ENCODE measurements at regions not wholly inside any gene's neighbourhood (a gene's known extent, or its start where the extent isn't known, plus 50 kb on each side); places are given as distances from the start of the nearest gene placed in this dataset.

GRCh38 chr2:177314722-177315264 is 50.3 kb upstream of the NFE2L2 start:
- no peak for DNase-seq

- no peak for DNase-seq
Measured at GRCh38 chr2:177315364-177315763, 50.8 kb upstream of the NFE2L2 start.

- DNase-seq = no peak
Measured at GRCh38 chr2:177316756-177317155, 52.2 kb upstream of the NFE2L2 start.

- DNase-seq = no peak
Measured at GRCh38 chr2:177317443-177317842, 52.9 kb upstream of the NFE2L2 start.

- no peak for DNase-seq
Measured at GRCh38 chr2:177317857-177318256, 53.3 kb upstream of the NFE2L2 start.

GRCh38 chr2:177318613-177319012 is 54.1 kb upstream of the NFE2L2 start:
- DNase-seq = no peak

- DNase-seq = no peak
Measured at GRCh38 chr2:177320596-177320995, 56.1 kb upstream of the NFE2L2 start.

- DNase-seq = no peak
Measured at GRCh38 chr2:177322801-177323261, 58.3 kb upstream of the NFE2L2 start.

- DNase-seq = no peak
Measured at GRCh38 chr2:177324797-177325196, 60.3 kb upstream of the NFE2L2 start.

- DNase-seq = no peak
Measured at GRCh38 chr2:177325554-177325953, 61.0 kb upstream of the NFE2L2 start.

- DNase-seq = no peak
Measured at GRCh38 chr2:177326005-177326404, 61.5 kb upstream of the NFE2L2 start.

GRCh38 chr2:177326591-177326990 is 62.1 kb upstream of the NFE2L2 start:
- no peak for DNase-seq

GRCh38 chr2:177327009-177327408 is 62.5 kb upstream of the NFE2L2 start:
- DNase-seq = no peak

GRCh38 chr2:177328056-177328455 is 63.5 kb upstream of the NFE2L2 start:
- no peak for DNase-seq

- DNase-seq = no peak
Measured at GRCh38 chr2:177329064-177329463, 63.5 kb upstream of the AGPS start.

GRCh38 chr2:177331466-177331997 is 61.0 kb upstream of the AGPS start:
- DNase-seq = no peak

GRCh38 chr2:177332026-177332991 is 60.3 kb upstream of the AGPS start:
- DNase-seq = peak in 1 of 2 donors; percentile 81

GRCh38 chr2:177332992-177333388 is 59.6 kb upstream of the AGPS start:
- no peak for DNase-seq

GRCh38 chr2:177334940-177335543 is 57.5 kb upstream of the AGPS start:
- DNase-seq = peak in 1 of 2 donors; percentile 67

- peak in 1 of 2 donors; percentile 55 for DNase-seq
Measured at GRCh38 chr2:177335917-177336450, 56.6 kb upstream of the AGPS start.

GRCh38 chr2:177338177-177338721 is 54.3 kb upstream of the AGPS start:
- DNase-seq = no peak

- no peak for DNase-seq
Measured at GRCh38 chr2:177340158-177340557, 52.4 kb upstream of the AGPS start.

- no peak for DNase-seq
Measured at GRCh38 chr2:177342736-177343135, 49.8 kb upstream of the AGPS start.
